SK-N-SH treated with all-trans-retinoic acid at 6 μM for 48 hours (cell line): ENCODE measurements at regions not wholly inside any gene's neighbourhood (a gene's known extent, or its start where the extent isn't known, plus 50 kb on each side); places are given as distances from the start of the nearest gene placed in this dataset.

Source experiments
- ATAC-seq: fragments of 200-7000 bp; cut with Tn5 transposase; 3 replicates; pipeline ENCODE4 v1.9.1; 2020; ENCODE audit warnings: mild to moderate bottlenecking, moderate library complexity
- CSDC2 ChIP-seq: fragments of 250-450 bp; sonication (Bioruptor Pico); IDR thresholded peaks from 2 replicates; pipeline ENCODE4 v1.5.0; 2020; ENCODE audit warnings: mild to moderate bottlenecking, moderate library complexity
- ESRRG ChIP-seq: fragments of 250-450 bp; sonication (Bioruptor Pico); IDR thresholded peaks from 2 replicates; pipeline ENCODE4 v1.6.1; 2021; ENCODE audit warnings: mild to moderate bottlenecking
- GLIS3 ChIP-seq: fragments of 250-450 bp; sonication (Bioruptor Pico); IDR thresholded peaks from 2 replicates; pipeline ENCODE4 v1.5.0; 2020; ENCODE audit warnings: mild to moderate bottlenecking, moderate library complexity
- ISL1 ChIP-seq: fragments of 250-450 bp; sonication (Bioruptor Pico); IDR thresholded peaks from 2 replicates; pipeline ENCODE4 v2.1.2; 2022; ENCODE audit warnings: mild to moderate bottlenecking, moderate library complexity
- OSR1 ChIP-seq: fragments of 250-450 bp; sonication (Bioruptor Pico); IDR thresholded peaks from 2 replicates; pipeline ENCODE4 v1.8.0; 2022; ENCODE audit warnings: moderate library complexity, mild to moderate bottlenecking, inconsistent platforms
- PPARA ChIP-seq: fragments of 250-450 bp; sonication (Bioruptor Pico); IDR thresholded peaks from 2 replicates; pipeline ENCODE4 v1.5.0; 2020; ENCODE audit warnings: mild to moderate bottlenecking, borderline replicate concordance
- SNAI2 ChIP-seq: fragments of 250-450 bp; sonication (Bioruptor Pico); IDR thresholded peaks from 2 replicates; pipeline ENCODE4 v1.5.0; 2020; ENCODE audit warnings: mild to moderate bottlenecking, moderate library complexity
- TCF4 ChIP-seq: fragments of 250-450 bp; sonication (Bioruptor Pico); IDR thresholded peaks from 2 replicates; pipeline ENCODE4 v1.8.0; 2021; ENCODE audit warnings: mild to moderate bottlenecking, moderate library complexity, borderline replicate concordance
- TOX ChIP-seq: fragments of 250-450 bp; sonication (Bioruptor Pico); IDR thresholded peaks from 2 replicates; pipeline ENCODE4 v1.8.0; 2021; ENCODE audit warnings: mild to moderate bottlenecking, moderate library complexity, borderline replicate concordance
- ZC3H10 ChIP-seq: fragments of 250-450 bp; sonication (Bioruptor Pico); IDR thresholded peaks from 2 replicates; pipeline ENCODE4 v1.5.1; 2021; ENCODE audit warnings: mild to moderate bottlenecking, moderate library complexity
- ZFP3 ChIP-seq: fragments of 250-450 bp; sonication (Bioruptor Pico); IDR thresholded peaks from 2 replicates; pipeline ENCODE4 v1.5.0; 2020; ENCODE audit warnings: mild to moderate bottlenecking, moderate library complexity
- ZFP30 ChIP-seq: fragments of 450-650 bp; formaldehyde crosslinking; IDR thresholded peaks from 2 replicates; pipeline ENCODE4 v1.5.0; 2022; ENCODE audit warnings: mild to moderate bottlenecking, moderate library complexity
- ZNF565 ChIP-seq: fragments of 450-650 bp; formaldehyde crosslinking; conservative IDR thresholded peaks from 2 replicates; pipeline ENCODE4 v1.5.0; 2020; ENCODE audit warnings: low read depth, mild to moderate bottlenecking, moderate library complexity
- ZNF70 ChIP-seq: fragments of 450-650 bp; formaldehyde crosslinking; IDR thresholded peaks from 2 replicates; pipeline ENCODE4 v1.5.0; 2020; ENCODE audit warnings: mild to moderate bottlenecking, moderate library complexity
- ZNF8 ChIP-seq: fragments of 450-650 bp; formaldehyde crosslinking; IDR thresholded peaks from 2 replicates; pipeline ENCODE4 v1.5.0; 2020; ENCODE audit warnings: mild to moderate bottlenecking, moderate library complexity
- TF ChIP-seq, protein P1 (sequence below): fragments of 250-450 bp; sonication (Bioruptor Pico); IDR thresholded peaks from 2 replicates; pipeline ENCODE4 v1.5.1; 2021; ENCODE audit warnings: mild to moderate bottlenecking, moderate library complexity
- TF ChIP-seq, protein P2 (sequence below): fragments of 250-450 bp; sonication (Bioruptor Pico); IDR thresholded peaks from 2 replicates; pipeline ENCODE4 v1.5.1; 2020; ENCODE audit warnings: low read depth, mild to moderate bottlenecking, moderate library complexity
- TF ChIP-seq, protein P3 (sequence below): fragments of 250-450 bp; sonication (Bioruptor Pico); IDR thresholded peaks from 2 replicates; pipeline ENCODE4 v1.8.0; 2020; ENCODE audit warnings: mild to moderate bottlenecking, moderate library complexity, borderline replicate concordance
- TF ChIP-seq, protein P4 (sequence below): fragments of 250-450 bp; sonication (Bioruptor Pico); IDR thresholded peaks from 2 replicates; pipeline ENCODE4 v1.8.0; 2021; ENCODE audit warnings: low read depth, mild to moderate bottlenecking, moderate library complexity, borderline replicate concordance

DNA sequence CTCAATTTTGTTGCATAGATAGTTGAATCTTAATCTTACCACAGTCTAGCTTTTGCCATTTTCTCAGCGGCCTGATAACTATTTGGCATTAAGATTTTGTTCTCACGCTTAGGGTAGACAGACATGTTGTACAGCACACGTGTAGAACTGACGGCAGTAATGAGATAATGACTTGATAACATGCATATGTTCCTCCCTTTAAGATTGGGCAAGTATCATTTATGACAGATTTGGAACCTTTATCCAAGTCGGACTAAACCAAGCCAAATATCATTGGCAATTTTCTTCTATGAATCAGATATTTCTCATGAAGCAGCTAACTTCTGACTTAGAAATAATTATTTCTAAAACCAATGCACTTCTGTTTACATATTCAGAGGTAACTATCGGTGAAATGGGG is 205.5 kb downstream of the NDFIP2 start:
- no peak for ATAC-seq

DNA sequence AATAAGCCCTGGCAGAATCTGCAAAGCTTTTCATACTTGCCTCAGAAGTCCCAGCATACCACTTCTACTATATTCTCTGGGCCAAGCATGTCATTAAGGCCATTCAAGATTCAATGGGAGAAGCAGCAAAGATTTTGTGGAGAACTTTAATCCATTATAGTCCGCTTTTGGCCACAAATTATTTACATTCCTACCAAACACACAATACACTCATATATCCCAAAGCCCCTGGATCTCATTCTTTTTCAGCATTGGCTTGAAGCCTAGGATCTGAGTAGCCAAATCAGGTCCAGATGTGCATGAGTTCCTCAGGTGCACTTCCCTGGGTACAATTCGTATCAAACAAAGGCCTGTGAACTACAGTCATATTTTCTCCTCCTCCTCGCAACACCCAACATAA is 203.4 kb downstream of the NDFIP2 start:
- no peak for TF ChIP-seq ESRRG (CRISPR knock-in tag)
- TF ChIP-seq, all 23 proteins: peak for 0
- peak; percentile 45 for ATAC-seq

More for the DNA sequence above, 205.5 kb downstream of the NDFIP2 start:
- TF ChIP-seq SNAI2 (CRISPR knock-in tag) (no peak), CSDC2 (CRISPR knock-in tag) (no peak), TCF4 (CRISPR knock-in tag) (no peak), ISL1 (CRISPR knock-in tag) (no peak), ZNF70 (CRISPR knock-in tag) (no peak), ZFP3 (CRISPR knock-in tag) (no peak), ZNF8 (no peak), TOX (CRISPR knock-in tag) (no peak), ZC3H10 (CRISPR knock-in tag) (no peak), ZFP30 (CRISPR knock-in tag) (no peak), ZNF565 (CRISPR knock-in tag) (no peak), ESRRG (CRISPR knock-in tag) (no peak), OSR1 (no peak), PPARA (CRISPR knock-in tag) (no peak)
- TF ChIP-seq, protein P1, sequence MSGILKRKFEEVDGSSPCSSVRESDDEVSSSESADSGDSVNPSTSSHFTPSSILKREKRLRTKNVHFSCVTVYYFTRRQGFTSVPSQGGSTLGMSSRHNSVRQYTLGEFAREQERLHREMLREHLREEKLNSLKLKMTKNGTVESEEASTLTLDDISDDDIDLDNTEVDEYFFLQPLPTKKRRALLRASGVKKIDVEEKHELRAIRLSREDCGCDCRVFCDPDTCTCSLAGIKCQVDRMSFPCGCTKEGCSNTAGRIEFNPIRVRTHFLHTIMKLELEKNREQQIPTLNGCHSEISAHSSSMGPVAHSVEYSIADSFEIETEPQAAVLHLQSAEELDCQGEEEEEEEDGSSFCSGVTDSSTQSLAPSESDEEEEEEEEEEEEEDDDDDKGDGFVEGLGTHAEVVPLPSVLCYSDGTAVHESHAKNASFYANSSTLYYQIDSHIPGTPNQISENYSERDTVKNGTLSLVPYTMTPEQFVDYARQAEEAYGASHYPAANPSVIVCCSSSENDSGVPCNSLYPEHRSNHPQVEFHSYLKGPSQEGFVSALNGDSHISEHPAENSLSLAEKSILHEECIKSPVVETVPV (CRISPR knock-in tag): no peak
- TF ChIP-seq, protein P2, sequence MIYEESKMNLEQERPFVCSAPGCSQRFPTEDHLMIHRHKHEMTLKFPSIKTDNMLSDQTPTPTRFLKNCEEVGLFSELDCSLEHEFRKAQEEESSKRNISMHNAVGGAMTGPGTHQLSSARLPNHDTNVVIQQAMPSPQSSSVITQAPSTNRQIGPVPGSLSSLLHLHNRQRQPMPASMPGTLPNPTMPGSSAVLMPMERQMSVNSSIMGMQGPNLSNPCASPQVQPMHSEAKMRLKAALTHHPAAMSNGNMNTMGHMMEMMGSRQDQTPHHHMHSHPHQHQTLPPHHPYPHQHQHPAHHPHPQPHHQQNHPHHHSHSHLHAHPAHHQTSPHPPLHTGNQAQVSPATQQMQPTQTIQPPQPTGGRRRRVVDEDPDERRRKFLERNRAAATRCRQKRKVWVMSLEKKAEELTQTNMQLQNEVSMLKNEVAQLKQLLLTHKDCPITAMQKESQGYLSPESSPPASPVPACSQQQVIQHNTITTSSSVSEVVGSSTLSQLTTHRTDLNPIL (CRISPR knock-in tag): no peak
- TF ChIP-seq, protein P3, sequence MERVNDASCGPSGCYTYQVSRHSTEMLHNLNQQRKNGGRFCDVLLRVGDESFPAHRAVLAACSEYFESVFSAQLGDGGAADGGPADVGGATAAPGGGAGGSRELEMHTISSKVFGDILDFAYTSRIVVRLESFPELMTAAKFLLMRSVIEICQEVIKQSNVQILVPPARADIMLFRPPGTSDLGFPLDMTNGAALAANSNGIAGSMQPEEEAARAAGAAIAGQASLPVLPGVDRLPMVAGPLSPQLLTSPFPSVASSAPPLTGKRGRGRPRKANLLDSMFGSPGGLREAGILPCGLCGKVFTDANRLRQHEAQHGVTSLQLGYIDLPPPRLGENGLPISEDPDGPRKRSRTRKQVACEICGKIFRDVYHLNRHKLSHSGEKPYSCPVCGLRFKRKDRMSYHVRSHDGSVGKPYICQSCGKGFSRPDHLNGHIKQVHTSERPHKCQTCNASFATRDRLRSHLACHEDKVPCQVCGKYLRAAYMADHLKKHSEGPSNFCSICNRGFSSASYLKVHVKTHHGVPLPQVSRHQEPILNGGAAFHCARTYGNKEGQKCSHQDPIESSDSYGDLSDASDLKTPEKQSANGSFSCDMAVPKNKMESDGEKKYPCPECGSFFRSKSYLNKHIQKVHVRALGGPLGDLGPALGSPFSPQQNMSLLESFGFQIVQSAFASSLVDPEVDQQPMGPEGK (CRISPR knock-in tag): no peak

DNA sequence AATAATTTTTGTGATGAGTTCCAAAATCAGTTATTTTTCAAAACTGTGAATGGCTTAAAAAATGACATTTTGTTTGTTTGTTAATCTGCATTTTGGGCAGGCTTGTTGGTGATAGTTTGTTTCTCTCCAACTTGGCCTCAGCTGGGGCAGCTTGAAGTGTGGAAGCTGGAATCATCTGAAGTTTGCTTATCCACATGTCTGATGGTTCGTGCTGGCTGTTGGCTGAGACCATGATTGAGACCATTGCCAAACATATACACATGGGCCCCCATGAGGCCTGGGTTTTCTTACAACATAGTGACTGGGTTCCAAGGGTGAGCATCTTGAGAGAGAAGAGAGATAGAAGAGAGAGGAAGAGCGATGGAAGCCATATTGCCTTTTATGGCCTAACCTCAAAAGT is 201.2 kb downstream of the NDFIP2 start:
- TF ChIP-seq CSDC2 (CRISPR knock-in tag) (no peak), GLIS3 (CRISPR knock-in tag) (no peak), OSR1 (no peak), PPARA (CRISPR knock-in tag) (no peak), ESRRG (CRISPR knock-in tag) (no peak), ZFP3 (CRISPR knock-in tag) (no peak), ZNF565 (CRISPR knock-in tag) (no peak), ISL1 (CRISPR knock-in tag) (no peak), ZC3H10 (CRISPR knock-in tag) (no peak)
- TF ChIP-seq, protein P4, sequence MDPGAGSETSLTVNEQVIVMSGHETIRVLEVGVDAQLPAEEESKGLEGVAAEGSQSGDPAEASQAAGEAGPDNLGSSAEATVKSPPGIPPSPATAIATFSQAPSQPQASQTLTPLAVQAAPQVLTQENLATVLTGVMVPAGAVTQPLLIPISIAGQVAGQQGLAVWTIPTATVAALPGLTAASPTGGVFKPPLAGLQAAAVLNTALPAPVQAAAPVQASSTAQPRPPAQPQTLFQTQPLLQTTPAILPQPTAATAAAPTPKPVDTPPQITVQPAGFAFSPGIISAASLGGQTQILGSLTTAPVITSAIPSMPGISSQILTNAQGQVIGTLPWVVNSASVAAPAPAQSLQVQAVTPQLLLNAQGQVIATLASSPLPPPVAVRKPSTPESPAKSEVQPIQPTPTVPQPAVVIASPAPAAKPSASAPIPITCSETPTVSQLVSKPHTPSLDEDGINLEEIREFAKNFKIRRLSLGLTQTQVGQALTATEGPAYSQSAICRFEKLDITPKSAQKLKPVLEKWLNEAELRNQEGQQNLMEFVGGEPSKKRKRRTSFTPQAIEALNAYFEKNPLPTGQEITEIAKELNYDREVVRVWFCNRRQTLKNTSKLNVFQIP (CRISPR knock-in tag): no peak
- TF ChIP-seq, protein P1 (CRISPR knock-in tag): no peak
- TF ChIP-seq, protein P3 (CRISPR knock-in tag): no peak
- ATAC-seq: no peak
